Activated T-helper 1 cell treated with anti-CD3 and anti-CD28 coated beads, Interleukin-2, amount 50 U/mL, for 16 hours (primary cell): ENCODE measurements at regions not wholly inside any gene's neighbourhood (a gene's known extent, or its start where the extent isn't known, plus 50 kb on each side); places are given as distances from the start of the nearest gene placed in this dataset.
A peak's percentile ranks its signal among the peaks of the same experiment; 100 is the strongest.

ENCODE experiments used
- DNase-seq, 2 donors: peaks; one replicate each; pipeline ENCODE4 v3.0.0-alpha.2; 2020; ENCODE audit warnings: low read depth in 1 of 2, low spot score in 1 of 2

DNA sequence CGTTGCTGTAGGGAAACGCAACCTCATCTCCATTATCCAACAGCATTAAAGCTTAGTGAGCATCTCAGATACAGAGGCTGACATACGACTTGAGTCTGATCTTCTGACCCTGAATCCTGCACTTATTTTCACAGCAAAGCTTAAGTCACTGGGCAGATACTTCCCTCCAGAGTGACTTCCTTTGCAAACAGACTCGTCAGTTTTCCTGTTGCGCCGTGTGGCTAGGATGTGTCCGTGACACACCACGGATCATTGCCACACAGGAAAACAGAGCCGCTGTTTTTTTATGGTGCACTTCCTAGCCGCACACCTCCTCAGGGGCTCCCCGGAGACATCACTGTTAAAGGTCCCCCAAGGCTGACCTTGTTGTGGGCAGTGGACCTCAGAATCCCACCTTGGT is 94.9 kb upstream of the MKI67 start:
- no peak for DNase-seq

GRCh38 chr10:128221807-128222206 is 95.6 kb upstream of the MKI67 start:
- DNase-seq: no peak

- DNase-seq: no peak
Observed at GRCh38 chr10:128222332-128222849, 96.2 kb upstream of the MKI67 start.

- DNase-seq: no peak
Observed at GRCh38 chr10:128230401-128230800, 104.2 kb upstream of the MKI67 start.

GRCh38 chr10:128233422-128233821 is 107.2 kb upstream of the MKI67 start:
- no peak for DNase-seq

DNA sequence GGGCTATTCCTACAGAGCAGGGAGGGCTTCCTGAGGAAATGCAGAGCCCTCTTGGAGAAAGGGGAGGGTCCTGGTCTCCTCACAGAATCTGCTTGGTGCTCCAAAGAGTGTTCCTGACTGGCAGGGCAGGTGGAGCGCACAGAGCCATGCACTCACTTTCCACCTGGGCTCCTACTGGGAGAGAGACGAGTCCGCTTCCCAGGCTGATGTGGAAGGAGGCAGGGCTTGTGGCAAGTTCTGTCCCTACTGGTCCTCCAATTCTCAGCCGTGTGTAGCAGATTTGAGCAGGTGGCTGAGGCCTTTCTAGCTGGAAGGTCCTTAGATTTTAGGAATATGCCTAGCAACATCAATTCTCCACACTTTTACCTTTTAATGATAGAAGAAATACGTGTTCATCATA is 111.5 kb upstream of the MKI67 start:
- no peak for DNase-seq

GRCh38 chr10:128241023-128241422 is 114.8 kb upstream of the MKI67 start:
- DNase-seq: no peak

GRCh38 chr10:128242641-128243040 is 116.4 kb upstream of the MKI67 start:
- DNase-seq: no peak

DNA sequence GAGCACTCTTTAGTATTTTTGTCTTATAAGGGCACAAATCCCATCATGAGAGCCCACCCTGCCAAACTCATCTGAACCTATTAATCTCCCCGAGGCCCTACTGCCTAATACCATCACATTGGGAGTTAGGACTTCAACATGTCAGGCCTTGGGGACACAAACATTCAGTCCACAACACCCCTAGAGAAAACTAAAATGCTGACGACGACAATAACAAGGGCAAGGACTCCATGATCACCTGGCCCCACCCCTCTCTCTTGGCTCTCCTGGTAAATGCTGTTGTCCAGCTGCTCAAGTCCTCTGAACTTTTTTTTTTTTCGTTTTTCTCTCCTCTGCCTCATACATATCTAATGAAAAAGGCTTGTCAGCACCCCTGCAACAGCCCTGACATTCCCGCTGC is 118.8 kb upstream of the MKI67 start:
- no peak for DNase-seq

DNA sequence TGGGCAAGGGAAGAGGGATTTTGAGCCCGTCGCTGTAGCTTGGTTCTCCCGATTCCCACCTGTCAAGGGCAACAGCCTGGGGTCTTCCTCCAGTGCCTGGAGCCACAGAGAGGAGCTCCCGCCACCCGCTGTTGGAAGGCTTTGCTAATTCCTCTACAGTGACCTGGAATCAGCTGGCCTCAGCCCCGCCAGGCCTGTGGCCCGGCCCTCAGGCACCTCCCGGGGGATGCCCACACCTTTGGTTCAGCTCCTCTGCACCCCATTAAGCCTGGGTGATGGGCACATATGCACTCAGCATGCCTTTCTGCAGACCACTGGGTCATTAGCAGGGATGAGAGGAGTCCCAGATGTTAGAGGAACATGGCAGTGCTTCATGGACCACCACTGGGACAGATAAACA is 121.4 kb upstream of the MKI67 start:
- DNase-seq: no peak

DNA sequence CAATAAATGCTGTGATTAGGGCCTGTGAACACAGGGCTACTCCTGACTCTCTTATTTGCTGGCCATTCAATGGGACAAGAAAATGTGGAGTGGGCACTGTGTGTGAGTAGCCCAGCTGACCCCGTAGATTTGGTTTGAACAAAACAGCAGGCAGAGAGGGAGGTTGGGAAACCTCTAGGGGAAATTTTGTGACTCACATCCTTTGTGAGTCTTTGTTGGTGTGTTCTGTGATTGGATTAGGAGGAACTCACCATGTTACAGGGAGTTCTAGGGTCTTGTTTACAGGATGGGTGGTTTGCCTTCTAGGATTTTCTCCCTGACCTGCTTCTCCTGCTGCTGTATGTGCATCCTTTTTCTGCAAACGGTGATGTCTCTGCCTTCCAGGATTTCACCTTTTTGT is 128.3 kb upstream of the MKI67 start:
- no peak for DNase-seq

GRCh38 chr10:128257428-128257827 is 131.2 kb upstream of the MKI67 start:
- DNase-seq: no peak

- no peak for DNase-seq
Observed at GRCh38 chr10:128258421-128258976, 132.3 kb upstream of the MKI67 start.

GRCh38 chr10:128263891-128264688 is 137.9 kb upstream of the MKI67 start:
- DNase-seq: peak; percentile 12 to 18

- no peak for DNase-seq
Observed at GRCh38 chr10:128265596-128265995, 139.4 kb upstream of the MKI67 start.

- DNase-seq: no peak
Observed at GRCh38 chr10:128267581-128267980, 141.4 kb upstream of the MKI67 start.

- DNase-seq: no peak
Observed at GRCh38 chr10:128268015-128268722, 141.9 kb upstream of the MKI67 start.

GRCh38 chr10:128274938-128275337 is 148.7 kb upstream of the MKI67 start:
- DNase-seq: no peak

DNA sequence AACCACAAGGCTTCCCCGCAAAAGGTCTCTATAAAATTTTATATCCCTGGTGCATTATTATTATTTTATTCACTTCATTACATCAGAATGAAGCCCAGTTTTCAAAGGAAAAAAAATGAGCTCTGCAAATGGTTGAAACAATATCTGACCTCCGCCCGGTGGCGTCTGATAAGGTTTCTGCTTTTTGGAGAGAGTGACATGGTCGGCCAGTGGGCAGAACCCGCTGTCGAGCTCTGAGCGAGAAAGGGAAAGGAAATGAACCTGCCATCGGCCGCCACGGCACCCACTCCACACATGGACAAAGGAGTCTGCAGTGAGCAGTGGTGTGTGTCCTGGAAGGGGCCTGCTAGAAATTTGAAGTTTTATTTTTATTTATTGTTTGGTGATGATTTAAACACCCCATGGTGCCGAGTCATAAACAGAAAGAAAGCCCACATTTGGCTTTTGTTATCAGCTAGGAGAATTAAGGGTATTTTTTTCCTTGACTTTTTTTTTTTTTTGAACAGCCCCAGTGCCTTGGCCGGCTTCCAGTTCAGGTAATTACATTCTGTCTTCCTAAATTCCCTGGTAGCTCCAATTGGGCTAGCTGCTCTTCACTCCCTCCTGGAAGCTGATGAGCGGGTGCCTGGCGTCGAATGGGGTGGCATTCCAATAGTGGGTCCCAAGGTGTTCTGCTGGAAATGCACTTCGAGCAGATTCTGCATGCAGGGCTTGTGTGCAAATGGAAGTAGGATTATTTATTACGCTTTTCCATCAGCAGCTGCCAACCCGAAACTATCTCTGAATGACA is 149.4 kb upstream of the MKI67 start:
- DNase-seq: no peak

- DNase-seq: no peak
Observed at GRCh38 chr10:128277267-128277840, 151.1 kb upstream of the MKI67 start.

- DNase-seq: no peak
Observed at GRCh38 chr10:128278362-128278761, 152.1 kb upstream of the MKI67 start.
